ENCODE measurements at regions not wholly inside any gene's neighbourhood (a gene's known extent, or its start where the extent isn't known, plus 50 kb on each side); places are given as distances from the start of the nearest gene placed in this dataset.

GRCh38 chr9:126556560-126557250, 57.0 kb upstream of the LMX1B start:
- Mint-ChIP-seq H3K27me3 (peaks cover 25% of the 10 kb centered on the region), H3K9me3 (no peaks in the 10 kb centered on the region), H3K4me1 (no peaks in the 10 kb centered on the region), H3K27ac (no peak overlapping the region), H3K4me3 (no peak overlapping the region), H3K36me3 (ENCODE audit: low read depth) (no peaks in the 10 kb centered on the region)
- intact Hi-C loops (cut with micrococcal nuclease) = no loop called here
- DNase-seq (no peak), ATAC-seq (ENCODE audit: low read depth) (no peak)
- CTCF ChIA-PET = interaction anchor here (0.7 to 7.8 kb wide), 6 partner anchors 39 to 129 kb away, joined by 3 to 189 read pairs (median 8); no protein-coding TSS in a partner anchor
- POLR2A ChIA-PET = no interaction called here
- no peak for TF ChIP-seq CTCF (IDR thresholded peaks at IDR 0.05)

- DNase-seq = peak; percentile 53
- peak; percentile 85 for ATAC-seq (ENCODE audit: low read depth)
- Mint-ChIP-seq H3K9me3 (no peaks in the 10 kb centered on the region), H3K4me3 (no peak overlapping the region), H3K4me1 (no peaks in the 10 kb centered on the region), H3K27me3 (peaks cover 31% of the 10 kb centered on the region), H3K27ac (peak overlapping the region; percentile 62), H3K36me3 (ENCODE audit: low read depth) (no peaks in the 10 kb centered on the region)
- CTCF ChIA-PET = interaction anchor here (1.0 to 7.8 kb wide), 18 partner anchors 10 to 256 kb away, joined by 3 to 189 read pairs (median 4); no protein-coding TSS in a partner anchor
- TF ChIP-seq CTCF (IDR thresholded peaks at IDR 0.05) = no peak
- POLR2A ChIA-PET = interaction anchor here (0.6 to 0.9 kb wide), 2 partner anchors 25 to 137 kb away, joined by 3 to 7 read pairs; no protein-coding TSS in a partner anchor
- intact Hi-C loops (cut with micrococcal nuclease) = loop anchor here (1.0 kb wide), 2 partner anchors 44 to 59 kb away; no protein-coding TSS in a partner anchor
Measured at GRCh38 chr9:126558051-126558665, 55.6 kb upstream of the LMX1B start.

- peaks cover 31% of the 10 kb centered on the region for H3K27me3 Mint-ChIP-seq
- H3K36me3 Mint-ChIP-seq (ENCODE audit: low read depth) = no peaks in the 10 kb centered on the region
- H3K4me1 Mint-ChIP-seq = no peaks in the 10 kb centered on the region
- ATAC-seq (ENCODE audit: low read depth) (no peak), DNase-seq (no peak)
- ChIA-PET POLR2A (no interaction called here), CTCF (interaction anchor here (0.6 to 7.8 kb wide), 2 partner anchors 59 to 366 kb away, joined by 3 to 189 read pairs; no protein-coding TSS in a partner anchor)
- TF ChIP-seq CTCF (IDR thresholded peaks at IDR 0.05) = no peak
- no peak overlapping the region for H3K4me3 Mint-ChIP-seq
- intact Hi-C loops (cut with micrococcal nuclease) = no loop called here
- H3K27ac Mint-ChIP-seq = no peak overlapping the region
- H3K9me3 Mint-ChIP-seq = no peaks in the 10 kb centered on the region
Measured at GRCh38 chr9:126559296-126559695, 54.4 kb upstream of the LMX1B start.

GRCh38 chr9:126561582-126561981, 52.1 kb upstream of the LMX1B start:
- Mint-ChIP-seq H3K4me1 (no peaks in the 10 kb centered on the region), H3K9me3 (no peaks in the 10 kb centered on the region), H3K36me3 (ENCODE audit: low read depth) (no peaks in the 10 kb centered on the region), H3K27ac (no peak overlapping the region), H3K27me3 (peaks cover 40% of the 10 kb centered on the region), H3K4me3 (no peak overlapping the region)
- DNase-seq (no peak), ATAC-seq (ENCODE audit: low read depth) (no peak)
- intact Hi-C loops (cut with micrococcal nuclease) = no loop called here
- ChIA-PET POLR2A (no interaction called here), CTCF (interaction anchor here (7.8 kb wide), 1 partner anchor 62 kb away, joined by 189 read pairs; no protein-coding TSS in a partner anchor)
- no peak for TF ChIP-seq CTCF (IDR thresholded peaks at IDR 0.05)

GRCh38 chr9:126563556-126563955, 50.2 kb upstream of the LMX1B start:
- intact Hi-C loops (cut with micrococcal nuclease) = no loop called here
- ChIA-PET POLR2A (no interaction called here), CTCF (interaction anchor here (1.0 to 7.8 kb wide), 2 partner anchors 51 to 64 kb away, joined by 3 to 189 read pairs; no protein-coding TSS in a partner anchor)
- ATAC-seq (ENCODE audit: low read depth) (no peak), DNase-seq (no peak)
- H3K36me3 Mint-ChIP-seq (ENCODE audit: low read depth) = no peaks in the 10 kb centered on the region
- H3K27ac Mint-ChIP-seq = no peak overlapping the region
- peaks cover 43% of the 10 kb centered on the region for H3K27me3 Mint-ChIP-seq
- H3K9me3 Mint-ChIP-seq = no peaks in the 10 kb centered on the region
- no peak for TF ChIP-seq CTCF (IDR thresholded peaks at IDR 0.05)
- no peaks in the 10 kb centered on the region for H3K4me1 Mint-ChIP-seq
- H3K4me3 Mint-ChIP-seq = no peak overlapping the region
